ACC112 (cell line): ENCODE measurements at regions not wholly inside any gene's neighbourhood (a gene's known extent, or its start where the extent isn't known, plus 50 kb on each side); places are given as distances from the start of the nearest gene placed in this dataset.

ENCODE experiments used
- H2AFZ ChIP-seq: fragments of 200-600 bp; sonication (generic); one replicate; pipeline ENCODE4 v1.6.0; 2017; ENCODE audit warnings: antibody characterized with exemption, low read length; ENCODE audit not compliant: unreplicated experiment
- H3K27ac ChIP-seq: fragments of 200-600 bp; sonication (generic); 2 replicates; pipeline ENCODE4 v1.5.1; 2014; ENCODE audit warnings: low read depth, mild to moderate bottlenecking, antibody characterized with exemption, low read length, moderate library complexity
- H3K27me3 ChIP-seq: fragments of 200-600 bp; sonication (generic); 2 replicates; pipeline ENCODE4 v1.6.1; 2014; ENCODE audit warnings: mild to moderate bottlenecking, antibody characterized with exemption, low read length, moderate library complexity, mixed read lengths; ENCODE audit not compliant: insufficient read depth
- H3K36me3 ChIP-seq: fragments of 200-600 bp; sonication (generic); 2 replicates; pipeline ENCODE4 v1.6.1; 2016; ENCODE audit warnings: mild to moderate bottlenecking, antibody characterized with exemption, low read length, moderate library complexity, mixed read lengths; ENCODE audit not compliant: insufficient read depth
- H3K4me1 ChIP-seq: fragments of 200-600 bp; sonication (generic); one replicate; pipeline ENCODE4 v1.6.1; 2016; ENCODE audit warnings: low read length, mixed read lengths; ENCODE audit not compliant: insufficient read depth, unreplicated experiment, control insufficient read depth
- H3K4me3 ChIP-seq: fragments of 200-600 bp; sonication (generic); 2 replicates; pipeline ENCODE4 v1.5.1; 2014; ENCODE audit warnings: mild to moderate bottlenecking, low read depth, low read length
- H3K79me2 ChIP-seq: fragments of 200-600 bp; sonication (generic); one replicate; pipeline ENCODE4 v1.6.0; 2016; ENCODE audit warnings: low read length; ENCODE audit not compliant: control insufficient read depth, unreplicated experiment, insufficient read depth

GRCh38 chr2:53429901-53430300, 337.7 kb upstream of the CHAC2 start:
- peaks cover 4% of the 10 kb centered on the region; the same call in 1 of the 2 replicates for H3K27me3 ChIP-seq
- no peaks in the 10 kb centered on the region for H3K79me2 ChIP-seq
- no peak overlapping the region for H2AFZ ChIP-seq
- H3K27ac ChIP-seq = no peak overlapping the region
- H3K4me3 ChIP-seq = no peak overlapping the region
- no peaks in the 10 kb centered on the region for H3K36me3 ChIP-seq
- no peaks in the 10 kb centered on the region for H3K4me1 ChIP-seq

DNA sequence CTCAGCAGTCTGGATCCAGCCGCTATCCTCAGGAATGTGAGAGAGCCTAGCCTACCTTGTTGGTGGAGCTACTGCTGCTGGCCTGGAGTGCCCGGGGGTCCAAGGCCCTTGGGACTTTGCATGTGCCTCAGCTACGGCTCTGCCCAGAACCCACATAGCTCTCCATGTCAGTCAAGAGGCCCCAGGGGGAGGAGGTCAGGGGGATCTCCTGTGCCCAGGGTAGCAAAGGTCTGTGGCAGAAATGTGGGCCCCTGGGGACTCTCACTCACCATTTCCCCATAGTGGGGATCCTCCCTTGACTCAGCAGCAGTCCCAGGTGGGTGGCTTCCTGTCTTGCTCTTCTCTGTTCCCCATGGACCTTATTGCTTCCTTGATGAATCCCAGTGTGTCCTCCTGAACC, 342.7 kb upstream of the CHAC2 start:
- Histone ChIP-seq H3K4me1 (no peaks in the 10 kb centered on the region), H3K79me2 (no peaks in the 10 kb centered on the region), H3K36me3 (no peaks in the 10 kb centered on the region), H3K27me3 (peaks cover 10% of the 10 kb centered on the region; the same call in 1 of the 2 replicates), H3K27ac (no peak overlapping the region), H2AFZ (no peak overlapping the region), H3K4me3 (no peak overlapping the region)

DNA sequence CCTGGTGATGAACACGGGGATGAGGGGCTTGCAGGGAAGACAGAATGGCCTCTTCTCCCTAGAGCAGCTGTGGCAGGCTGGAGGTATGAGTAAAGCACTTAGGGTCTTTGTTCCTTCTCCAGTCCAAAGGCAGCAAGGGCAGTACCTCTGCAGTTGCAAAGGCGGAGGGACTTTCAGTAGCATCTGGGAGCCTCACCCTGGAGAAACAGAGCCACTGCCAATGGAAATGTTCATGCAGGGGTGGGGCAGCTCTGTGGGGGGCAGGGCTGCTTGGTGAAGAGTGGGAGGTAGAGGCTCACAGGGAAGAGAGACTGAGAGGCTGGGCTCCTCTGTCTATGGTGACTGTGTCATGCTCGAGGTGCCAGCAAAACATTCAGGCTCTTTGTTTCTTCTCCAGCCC, 344.1 kb upstream of the CHAC2 start:
- Histone ChIP-seq H2AFZ (no peak overlapping the region), H3K79me2 (no peaks in the 10 kb centered on the region), H3K36me3 (no peaks in the 10 kb centered on the region)

GRCh38 chr2:53422979-53423378, 344.6 kb upstream of the CHAC2 start:
- Histone ChIP-seq H3K27me3 (peaks cover 10% of the 10 kb centered on the region; the same call in 1 of the 2 replicates), H3K4me1 (no peaks in the 10 kb centered on the region), H2AFZ (no peak overlapping the region), H3K79me2 (no peaks in the 10 kb centered on the region), H3K36me3 (no peaks in the 10 kb centered on the region), H3K27ac (no peak overlapping the region), H3K4me3 (no peak overlapping the region)

More for the DNA sequence above, 344.1 kb upstream of the CHAC2 start:
- Histone ChIP-seq H3K4me1 (no peaks in the 10 kb centered on the region), H3K27me3 (peaks cover 10% of the 10 kb centered on the region; the same call in 1 of the 2 replicates), H3K27ac (no peak overlapping the region), H3K4me3 (no peak overlapping the region)

- Histone ChIP-seq H3K27me3 (peaks cover 10% of the 10 kb centered on the region; the same call in 1 of the 2 replicates), H3K27ac (no peak overlapping the region), H3K4me3 (no peak overlapping the region)
Measured at GRCh38 chr2:53417385-53417784, 350.2 kb upstream of the CHAC2 start.

GRCh38 chr2:53407363-53408080, 360.1 kb upstream of the CHAC2 start:
- H3K4me3 ChIP-seq = no peak overlapping the region
- peaks cover 17% of the 10 kb centered on the region for H3K4me1 ChIP-seq
- no peak overlapping the region for H2AFZ ChIP-seq
- no peak overlapping the region for H3K27ac ChIP-seq
- no peaks in the 10 kb centered on the region for H3K27me3 ChIP-seq
- H3K79me2 ChIP-seq = no peaks in the 10 kb centered on the region
- H3K36me3 ChIP-seq = no peaks in the 10 kb centered on the region

More at GRCh38 chr2:53417385-53417784, 350.2 kb upstream of the CHAC2 start:
- no peaks in the 10 kb centered on the region for H3K4me1 ChIP-seq
- H3K79me2 ChIP-seq = no peaks in the 10 kb centered on the region
- H3K36me3 ChIP-seq = no peaks in the 10 kb centered on the region
- no peak overlapping the region for H2AFZ ChIP-seq

DNA sequence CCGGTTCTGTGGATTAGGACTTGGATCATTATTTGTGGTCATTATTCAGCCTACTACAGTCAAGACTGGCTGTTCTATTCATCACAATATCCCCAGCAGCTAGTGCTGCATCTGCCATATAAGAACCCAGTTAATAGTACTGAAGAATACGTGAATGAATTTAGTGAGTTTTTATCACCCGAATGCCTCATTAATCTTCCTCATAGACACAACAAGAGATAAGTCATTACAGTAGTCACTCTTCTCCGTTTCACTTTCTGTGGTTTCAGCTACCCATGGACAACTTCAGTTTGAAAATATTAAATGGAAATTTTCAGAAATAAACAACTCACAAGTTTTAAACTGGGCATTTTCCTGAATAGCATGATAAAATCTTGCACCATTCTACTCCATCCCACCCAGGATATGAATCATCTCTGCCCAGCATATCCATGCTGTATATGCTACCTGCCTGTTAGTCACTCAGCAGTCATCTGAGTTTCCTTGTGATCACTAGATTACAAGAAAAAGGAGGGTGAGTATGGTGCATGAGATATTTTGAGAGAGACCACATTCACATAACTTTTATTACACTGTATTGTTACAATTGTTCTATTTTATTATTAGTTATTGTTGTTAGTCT, 363.7 kb upstream of the CHAC2 start:
- peaks cover 17% of the 10 kb centered on the region for H3K4me1 ChIP-seq
- H3K79me2 ChIP-seq = no peaks in the 10 kb centered on the region
- no peaks in the 10 kb centered on the region for H3K27me3 ChIP-seq
- no peak overlapping the region for H3K27ac ChIP-seq
- peak overlapping the region; percentile 39 for H2AFZ ChIP-seq
- no peaks in the 10 kb centered on the region for H3K36me3 ChIP-seq
- H3K4me3 ChIP-seq = no peak overlapping the region

DNA sequence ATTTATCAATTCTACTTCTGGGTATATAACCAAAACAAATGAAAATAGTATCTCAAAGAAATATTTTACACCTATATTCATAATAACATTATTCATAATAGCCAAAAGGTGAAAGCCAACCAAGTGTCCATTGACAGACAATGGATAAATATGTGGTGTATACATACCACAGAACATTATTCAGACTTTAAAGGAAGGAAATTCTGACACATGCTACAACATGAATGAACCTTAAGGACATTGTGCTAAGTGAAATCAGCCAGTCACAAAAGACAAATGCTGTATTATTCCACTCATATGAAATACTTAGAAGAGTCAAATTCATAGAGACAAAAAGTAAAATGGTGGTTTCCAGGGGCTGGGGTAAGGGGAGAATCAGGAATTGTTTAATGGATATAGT, 370.5 kb upstream of the CHAC2 start:
- Histone ChIP-seq H3K27ac (no peak overlapping the region), H3K4me1 (no peaks in the 10 kb centered on the region), H3K27me3 (no peaks in the 10 kb centered on the region), H3K79me2 (no peaks in the 10 kb centered on the region), H3K36me3 (no peaks in the 10 kb centered on the region), H2AFZ (no peak overlapping the region), H3K4me3 (no peak overlapping the region)

DNA sequence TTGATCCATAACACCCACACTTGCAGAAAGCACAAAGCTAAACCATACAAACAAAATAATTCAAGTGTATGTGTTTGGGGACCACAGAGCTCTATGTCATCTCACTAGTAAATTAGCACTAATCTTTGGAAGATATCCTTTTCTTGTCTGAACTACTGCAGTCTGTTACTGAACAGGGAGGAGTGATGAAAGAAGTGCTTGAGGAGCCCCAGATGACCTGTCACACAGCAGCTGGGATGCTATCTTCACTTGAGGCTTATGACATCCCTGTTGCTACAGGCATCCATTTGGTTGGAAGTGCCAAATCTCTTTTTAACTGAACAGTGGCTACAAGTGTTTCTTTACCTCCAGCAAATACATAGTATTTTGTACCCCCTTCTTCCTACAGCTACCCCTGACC, 386.3 kb upstream of the CHAC2 start:
- Histone ChIP-seq H3K36me3 (no peaks in the 10 kb centered on the region), H3K4me1 (no peaks in the 10 kb centered on the region), H3K27me3 (no peaks in the 10 kb centered on the region), H3K27ac (no peak overlapping the region), H2AFZ (no peak overlapping the region), H3K79me2 (no peaks in the 10 kb centered on the region), H3K4me3 (no peak overlapping the region)

DNA sequence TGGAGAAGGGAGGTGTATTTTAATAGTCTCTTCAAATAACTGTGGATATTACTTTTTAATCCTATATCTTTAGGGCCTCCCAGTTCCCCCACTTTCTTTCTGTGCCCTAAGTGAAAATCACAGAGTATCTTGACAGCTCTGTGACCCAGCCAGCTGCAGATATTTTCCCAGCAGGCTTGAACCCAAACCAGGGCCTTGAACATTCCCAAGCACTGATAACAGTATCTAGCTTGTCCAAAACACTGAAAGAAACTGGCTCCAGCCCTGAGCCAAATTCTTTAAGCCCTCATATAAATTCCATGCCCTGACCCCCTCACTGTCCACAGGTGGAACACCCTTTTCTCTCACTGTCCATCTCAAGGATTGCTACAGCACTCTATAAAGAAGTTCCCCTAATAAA, 388.1 kb upstream of the CHAC2 start:
- no peak overlapping the region for H3K4me3 ChIP-seq
- H2AFZ ChIP-seq = no peak overlapping the region
- H3K79me2 ChIP-seq = no peaks in the 10 kb centered on the region

DNA sequence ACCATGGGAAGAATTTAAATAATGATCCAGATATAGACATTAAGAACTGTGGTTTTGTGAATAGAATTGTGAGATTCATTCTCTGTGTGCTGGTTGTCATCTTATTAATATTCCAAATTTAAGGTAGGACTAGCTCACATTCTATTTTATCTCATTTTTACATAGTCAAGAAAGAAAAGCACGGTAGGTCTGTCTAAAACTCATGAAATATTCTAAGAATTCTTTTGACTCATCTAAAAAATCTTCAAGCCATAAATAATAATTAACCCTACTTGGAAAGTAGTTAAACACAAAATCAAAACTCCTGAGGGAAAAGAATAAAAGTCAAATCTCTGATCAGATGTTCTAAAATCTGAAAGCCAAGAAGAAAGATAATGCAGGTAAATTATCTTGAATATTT, 388.8 kb upstream of the CHAC2 start:
- no peak overlapping the region for H2AFZ ChIP-seq
- no peak overlapping the region for H3K4me3 ChIP-seq
- H3K27ac ChIP-seq = no peak overlapping the region
- H3K27me3 ChIP-seq = no peaks in the 10 kb centered on the region
- no peaks in the 10 kb centered on the region for H3K79me2 ChIP-seq
- H3K36me3 ChIP-seq = no peaks in the 10 kb centered on the region
- H3K4me1 ChIP-seq = no peaks in the 10 kb centered on the region

More for the DNA sequence above, 388.1 kb upstream of the CHAC2 start:
- no peaks in the 10 kb centered on the region for H3K36me3 ChIP-seq
- H3K27ac ChIP-seq = no peak overlapping the region
- H3K27me3 ChIP-seq = no peaks in the 10 kb centered on the region
- H3K4me1 ChIP-seq = no peaks in the 10 kb centered on the region
